Heart right ventricle (tissue), 16 donors: ENCODE measurements at regions not wholly inside any gene's neighbourhood (a gene's known extent, or its start where the extent isn't known, plus 50 kb on each side); places are given as distances from the start of the nearest gene placed in this dataset.
A peak's percentile ranks its signal among the peaks of the same experiment; 100 is the strongest.

Experiments used
- ATAC-seq, 8 donors: fragments of 200-7000 bp; cut with Tn5 transposase; one replicate each; pipeline ENCODE4 v1.9.1; 2020; ENCODE audit warnings: mild to moderate bottlenecking in 8 of 8, moderate library complexity in 8 of 8, moderate number of reproducible peaks in 1 of 8
- DNase-seq, 2 donors: peaks; one replicate each; pipeline ENCODE4 v3.0.0-alpha.2; 2020
- H3K27ac ChIP-seq, 10 donors: fragments of 200-600 bp; sonication (generic) in 2 of 10; one replicate each; pipeline versions ENCODE4 v1.5.0 to v1.8.0; 2020 to 2022; ENCODE audit warnings: mild to moderate bottlenecking in 3 of 10
- H3K27me3 ChIP-seq, 7 donors: fragments of 200-600 bp; one replicate each; pipeline ENCODE4 v1.8.0; 2021 to 2022; ENCODE audit warnings: mild to moderate bottlenecking in 2 of 7
- H3K36me3 ChIP-seq, 9 donors: fragments of 200-600 bp; sonication (generic) in 1 of 9; one replicate each; pipeline versions ENCODE4 v1.5.0 to v1.8.0; 2020 to 2022; ENCODE audit warnings: mild to moderate bottlenecking in 2 of 9
- H3K4me1 ChIP-seq, 9 donors: fragments of 200-600 bp; sonication (generic) in 1 of 9; one replicate each; pipeline versions ENCODE4 v1.5.0 to v1.8.0; 2020 to 2022; ENCODE audit warnings: mild to moderate bottlenecking in 4 of 9
- H3K4me3 ChIP-seq, 10 donors: fragments of 200-600 bp; sonication (generic) in 2 of 10; one replicate each; pipeline versions ENCODE4 v1.5.0 to v1.8.0; 2020 to 2022; ENCODE audit warnings: mild to moderate bottlenecking in 7 of 10, moderate library complexity in 2 of 10
- H3K9me3 ChIP-seq, 11 donors: fragments of 200-600 bp in 10 of 11; sonication (generic) in 2 of 11; one replicate each; pipeline versions ENCODE4 v1.5.0 to v1.8.0; 2013 to 2022; ENCODE audit warnings: mild to moderate bottlenecking in 2 of 11, control low read depth in 1 of 11, moderate library complexity in 1 of 11
- CTCF ChIP-seq, 9 donors: fragments of 200-600 bp; sonication (generic) in 2 of 9; IDR thresholded peaks; one replicate each; pipeline versions ENCODE4 v1.5.0 to v1.8.0; 2021 to 2022; ENCODE audit warnings: antibody characterized with exemption in 9 of 9, mild to moderate bottlenecking in 5 of 9, moderate library complexity in 1 of 9
- WGBS, 2 donors: extraction: QIAGEN DNeasy Blood & Tissue Kit; methylation state at CpG; one replicate each; pipeline ENCODE4 v1.1.7; 2013; ENCODE audit warnings: inconsistent platforms in 1 of 2; 5-methylcytosine and 5-hydroxymethylcytosine counted together
- intact Hi-C, 10 donors: fragments of 100-400 bp; cut with DNase I; formaldehyde crosslinking; loops; one replicate each; pipeline versions ENCODE4 v1.11.1 to v1.14.2; 2022
- donor health status: Arrhythmogenic right ventricular cardiomyopathy.
- donor health status: ischemic (EF 13 %, LVEDD 7.1; RV severe dilation, severe dysfunction).
- donor health status: healthy with polysubstance abuse.
- donor health status: DM: no; HTN: yes; CAD: no.
- donor health status: DM: no; HTN: no; CAD: no.
- donor health status: ischemic (EF 25% LVEDD 6.9; RV normal size, moderate dysfunction).
- donor health status: ischemic (EF 25% LVEDD 5.7; RV mildly dilated, moderate dysfunction).
- donor health status: healthy.
- donor health status: DM: yes; HTN: yes; CAD: no.
- donor health status: Ischemic cardiomyopathy.
- donor health status: ischemic (EF 35%, LVEDD 5.7; RV mildly dilated, moderate dysfunction).
- donor health status: nonischemic (EF 11% LVEDD 7.7; RV severe dilation, severe dysfunction).
- donor health status: DM: yes; HTN: yes; CAD: no.
- donor health status: PGD.
- donor health status: ischemic (EF 29% LVEDD 5.4; RV normal size, mild dysfunction).
- donor health status: nonischemic (EF 23%, LVEDD 6.1; RV moderate dilation, normal function).

- H3K27ac ChIP-seq: peak overlapping the region in 1 of 10 donors; percentile 64
- 63 to 74% methylated on average over 19 of the region's 19 CpGs for WGBS, 2 donors
- no peak overlapping the region for H3K4me3 ChIP-seq
- ATAC-seq (no peak), DNase-seq (no peak)
- H3K36me3 ChIP-seq: no peaks in the 10 kb centered on the region
- no peaks in the 10 kb centered on the region for H3K9me3 ChIP-seq
- H3K4me1 ChIP-seq: peaks cover 0 to 43% (median 5%) of the 10 kb centered on the region in 9 donors
- peaks cover 0 to 41% (median 4%) of the 10 kb centered on the region in 7 donors for H3K27me3 ChIP-seq
- intact Hi-C loops: loop anchor here in 1 of 10 donors (10.0 kb wide), 1 partner anchor 46 kb away; no protein-coding TSS in a partner anchor
- no peak for TF ChIP-seq CTCF (IDR thresholded peaks at IDR 0.05)
Observed at GRCh38 chr9:134540276-134541096, 101.1 kb upstream of the COL5A1 start.

- TF ChIP-seq CTCF (IDR thresholded peaks at IDR 0.05): no peak
- Histone ChIP-seq H3K27me3 (peaks cover 0 to 47% (median 4%) of the 10 kb centered on the region in 7 donors), H3K4me1 (peaks cover 0 to 51% (median 9%) of the 10 kb centered on the region in 9 donors), H3K27ac (no peak overlapping the region), H3K36me3 (no peaks in the 10 kb centered on the region), H3K9me3 (no peaks in the 10 kb centered on the region), H3K4me3 (no peak overlapping the region)
- DNase-seq (no peak), ATAC-seq (no peak)
- intact Hi-C loops: loop anchor here in 1 of 10 donors (10.0 kb wide), 1 partner anchor 46 kb away; no protein-coding TSS in a partner anchor
- 84 to 88% methylated on average over 24 of the region's 24 CpGs for WGBS, 2 donors
Observed at GRCh38 chr9:134541097-134541747, 100.4 kb upstream of the COL5A1 start.

GRCh38 chr9:134544388-134545214, 97.0 kb upstream of the COL5A1 start:
- no peak for DNase-seq
- TF ChIP-seq CTCF (IDR thresholded peaks at IDR 0.05): no peak
- Histone ChIP-seq H3K27ac (peak overlapping the region in 9 of 10 donors; percentile 7 to 75 (median 37)), H3K4me1 (peaks cover 0 to 28% (median 4%) of the 10 kb centered on the region in 9 donors), H3K27me3 (peaks cover 0 to 45% (median 7%) of the 10 kb centered on the region in 7 donors), H3K9me3 (no peaks in the 10 kb centered on the region), H3K4me3 (no peak overlapping the region), H3K36me3 (no peaks in the 10 kb centered on the region)
- intact Hi-C loops: loop anchor here in 1 of 10 donors (10.0 kb wide), 1 partner anchor 50 kb away; no protein-coding TSS in a partner anchor
- 67 to 74% methylated on average over 26 of the region's 26 CpGs for WGBS, 2 donors
- peak; percentile 45 to 76 (median 62) for ATAC-seq

GRCh38 chr9:134545215-134545542, 96.4 kb upstream of the COL5A1 start:
- ATAC-seq (no peak), DNase-seq (no peak)
- no peaks in the 10 kb centered on the region for H3K9me3 ChIP-seq
- 77 to 82% methylated on average over 7 of the region's 7 CpGs for WGBS, 2 donors
- intact Hi-C loops: loop anchor here in 1 of 10 donors (10.0 kb wide), 1 partner anchor 50 kb away; no protein-coding TSS in a partner anchor
- peak overlapping the region in 8 of 10 donors; percentile 7 to 75 (median 44) for H3K27ac ChIP-seq
- no peaks in the 10 kb centered on the region for H3K36me3 ChIP-seq
- H3K4me1 ChIP-seq: peaks cover 0 to 23% (median 0%) of the 10 kb centered on the region in 9 donors
- no peak for TF ChIP-seq CTCF (IDR thresholded peaks at IDR 0.05)
- no peak overlapping the region for H3K4me3 ChIP-seq
- H3K27me3 ChIP-seq: peaks cover 0 to 39% (median 2%) of the 10 kb centered on the region in 7 donors
